HepG2 (cell line): ENCODE measurements at regions not wholly inside any gene's neighbourhood (a gene's known extent, or its start where the extent isn't known, plus 50 kb on each side); places are given as distances from the start of the nearest gene placed in this dataset.

Experiments
- ATAC-seq: fragments of 200-7000 bp; cut with Tn5 transposase; 3 replicates; pipeline ENCODE4 v1.9.1; 2020; ENCODE audit warnings: mild to moderate bottlenecking, moderate library complexity
- BruUV-seq: library from RNA; stranded (reverse); fragments of 400-500 nt; replicated peaks from 2 replicates; lab custom pipeline; 2021; lab: Mats Ljungman, UMichigan
- CTCF ChIA-PET: fragments of 300-600 bp; formaldehyde crosslinking; extraction: SDS; loops from one replicate; lab custom pipeline; 2021; ENCODE audit warnings: low total read pairs, inconsistent platforms, low intra/inter-chr PET ratio; lab: Yijun Ruan, JAX
- POLR2A ChIA-PET: fragments of 350-600 bp; sonication (Branson Sonifier 250); formaldehyde crosslinking; loops from one replicate; lab custom pipeline; 2020; ENCODE audit warnings: antibody characterized with exemption, inconsistent platforms; lab: Yijun Ruan, JAX
- DNase-seq: peaks from one replicate; pipeline ENCODE4 v3.0.0-alpha.2; 2015; ENCODE audit warnings: low spot score
- FAIRE-seq: peaks from 3 replicates; lab custom pipeline; 2011; peaks lifted over from hg19 to GRCh38; lab: Jason Lieb, UNC
- H2AFZ ChIP-seq: one replicate; pipeline ENCODE4 v1.6.1; 2011; ENCODE audit warnings: low read length, inconsistent platforms
- H3K27ac ChIP-seq: fragments of 300-600 bp; 3 replicates; pipeline ENCODE4 v1.8.0; 2011; ENCODE audit warnings: mixed run types, mild to moderate bottlenecking, mixed read lengths, low read length, inconsistent platforms; ENCODE audit not compliant: insufficient read depth; ENCODE audit errors: extremely low read length
- H3K27me3 ChIP-seq, 2 experiments: fragments of 200-600 bp in 1 of 2; 2 replicates in 1 of 2; 3 replicates in 1 of 2; pipeline versions ENCODE4 v1.6.0 to v1.8.0; 2011; ENCODE audit warnings: low read length in 2 of 2, mild to moderate bottlenecking in 2 of 2, moderate library complexity in 2 of 2, inconsistent platforms in 1 of 2; ENCODE audit not compliant: insufficient read depth in 2 of 2, control insufficient read depth in 1 of 2
- H3K36me3 ChIP-seq, 2 experiments: fragments of 200-600 bp in 1 of 2; replicated peaks in 1 of 2; 2 replicates in 1 of 2; 3 replicates in 1 of 2; pipeline versions ENCODE4 v1.5.1 to v1.8.0; 2011; ENCODE audit warnings: low read length in 2 of 2, inconsistent platforms in 1 of 2; ENCODE audit not compliant: insufficient read depth in 2 of 2, control insufficient read depth in 1 of 2
- H3K4me1 ChIP-seq: 2 replicates; pipeline ENCODE4 v1.5.1; 2012; ENCODE audit warnings: low read length, inconsistent platforms; ENCODE audit not compliant: insufficient read depth
- H3K4me2 ChIP-seq: 2 replicates; pipeline ENCODE4 v1.6.0; 2011; ENCODE audit warnings: low read depth, low read length, inconsistent platforms
- H3K4me3 ChIP-seq, 3 experiments: fragments of 200-600 bp in 1 of 3; sonication (generic), shearing (Covaris generic) in 1 of 3; replicated peaks in 1 of 3; 2 replicates each; pipeline ENCODE4 v1.5.1; 2011 to 2016; ENCODE audit warnings: low read length in 3 of 3, inconsistent platforms in 2 of 3, low read depth in 2 of 3, mild to moderate bottlenecking in 2 of 3, control low read depth in 1 of 3, mixed read lengths in 1 of 3; ENCODE audit not compliant: insufficient read depth in 1 of 3
- H3K79me2 ChIP-seq: one replicate; pipeline ENCODE4 v1.6.1; 2011; ENCODE audit warnings: low read length, inconsistent platforms; ENCODE audit not compliant: insufficient read depth
- H3K9ac ChIP-seq: 2 replicates; pipeline ENCODE4 v1.6.0; 2011; ENCODE audit warnings: mild to moderate bottlenecking, low read depth, low read length, inconsistent platforms; ENCODE audit not compliant: insufficient read depth
- H3K9me3 ChIP-seq: 2 replicates; pipeline ENCODE4 v1.5.1; 2012; ENCODE audit warnings: mild to moderate bottlenecking, low read length
- H4K20me1 ChIP-seq: 2 replicates; pipeline ENCODE4 v1.6.0; 2011; ENCODE audit warnings: inconsistent platforms, mild to moderate bottlenecking, low read length, moderate library complexity; ENCODE audit not compliant: insufficient read depth
- CREB1 ChIP-seq, 2 experiments: fragments of 450-650 bp in 1 of 2; IDR thresholded peaks; 2 replicates each; pipeline ENCODE4 v1.6.1; 2016 to 2017; ENCODE audit warnings: control low read depth in 1 of 2, mild to moderate bottlenecking in 1 of 2, missing compliant biosample characterization in 1 of 2, missing genetic modification characterization in 1 of 2
- IKZF4 ChIP-seq: sonication (generic); formaldehyde crosslinking; IDR thresholded peaks from 2 replicates; pipeline ENCODE4 v1.5.1; 2020; ENCODE audit warnings: borderline replicate concordance, mild to moderate bottlenecking, low read depth, missing genetic modification reagents; ENCODE audit errors: not compliant biosample characterization
- JUN ChIP-seq: sonication (generic); formaldehyde crosslinking; IDR thresholded peaks from 2 replicates; pipeline ENCODE4 v1.4.0; 2020; ENCODE audit warnings: mild to moderate bottlenecking, missing genetic modification reagents
- RFXANK ChIP-seq: IDR thresholded peaks from 2 replicates; pipeline ENCODE4 v1.6.1; 2016
- SETDB1 ChIP-seq: sonication (generic); formaldehyde crosslinking; IDR thresholded peaks from 2 replicates; pipeline ENCODE4 v1.5.1; 2020; ENCODE audit warnings: missing genetic modification reagents, mild to moderate bottlenecking, borderline replicate concordance
- TAF15 ChIP-seq: fragments of 200-400 bp; formaldehyde crosslinking; IDR thresholded peaks from one replicate; pipeline ENCODE4 v1.6.1; 2018; ENCODE audit warnings: mild to moderate bottlenecking, low read depth, low read length; ENCODE audit not compliant: poor library complexity, severe bottlenecking
- ZKSCAN8 ChIP-seq: IDR thresholded peaks from 2 replicates; pipeline ENCODE4 v1.6.1; 2016; ENCODE audit warnings: borderline replicate concordance, missing genetic modification reagents, missing compliant biosample characterization
- ZNF101 ChIP-seq: sonication (generic); formaldehyde crosslinking; IDR thresholded peaks from 2 replicates; pipeline ENCODE4 v1.4.0; 2020; ENCODE audit warnings: mild to moderate bottlenecking, low read depth, missing genetic modification reagents, borderline replicate concordance
- ZNF317 ChIP-seq: sonication (generic); formaldehyde crosslinking; IDR thresholded peaks from 2 replicates; pipeline ENCODE4 v1.5.0; 2020; ENCODE audit warnings: mild to moderate bottlenecking, missing genetic modification reagents
- ZNF546 ChIP-seq: sonication (generic); formaldehyde crosslinking; conservative IDR thresholded peaks from 2 replicates; pipeline ENCODE4 v1.8.1; 2023; ENCODE audit warnings: mild to moderate bottlenecking, missing genetic modification reagents
- ZNF616 ChIP-seq: sonication (generic); formaldehyde crosslinking; IDR thresholded peaks from 2 replicates; pipeline ENCODE4 v1.5.0; 2020; ENCODE audit warnings: low read depth, mild to moderate bottlenecking, missing genetic modification reagents
- WGBS: methylation state at CpG from one replicate; pipeline ENCODE4 v1.1.6; 2017; ENCODE audit warnings: low lambda C conversion rate; 5-methylcytosine and 5-hydroxymethylcytosine counted together
- in situ Hi-C: cut with HindIII; loops from 2 replicates; pipeline ENCODE4 v1.10.0; 2017; ENCODE audit warnings: low pct_unique_long_range_greater_than_20kb; ENCODE audit not compliant: extremely low pct_ligation_motif_present
- intact Hi-C: fragments of 100-400 bp; cut with micrococcal nuclease; formaldehyde crosslinking; loops from one replicate; pipeline ENCODE4 v1.10.0; 2022; ENCODE audit not compliant: unreplicated experiment
- TF ChIP-seq, protein P1 (sequence below): sonication (generic); formaldehyde crosslinking; IDR thresholded peaks from 2 replicates; pipeline ENCODE4 v1.4.0; 2020; ENCODE audit warnings: mild to moderate bottlenecking, missing genetic modification reagents
- TF ChIP-seq, protein P2 (sequence below): sonication (generic); formaldehyde crosslinking; IDR thresholded peaks from 2 replicates; pipeline ENCODE4 v1.4.0; 2020; ENCODE audit warnings: missing genetic modification reagents, borderline replicate concordance
- TF ChIP-seq, protein P3 (sequence below): sonication (generic); formaldehyde crosslinking; IDR thresholded peaks from 2 replicates; pipeline ENCODE4 v1.4.0; 2020; ENCODE audit warnings: missing genetic modification reagents, low read depth, mild to moderate bottlenecking, borderline replicate concordance
- TF ChIP-seq, protein P4 (sequence below), 2 experiments: sonication (generic) in 1 of 2; formaldehyde crosslinking in 1 of 2; IDR thresholded peaks; 2 replicates each; pipeline versions ENCODE4 v1.5.1 to v1.6.1; 2011 to 2020; ENCODE audit warnings: borderline replicate concordance in 1 of 2, low read depth in 1 of 2, low read length in 1 of 2, mild to moderate bottlenecking in 1 of 2, missing genetic modification reagents in 1 of 2, moderate library complexity in 1 of 2

DNA sequence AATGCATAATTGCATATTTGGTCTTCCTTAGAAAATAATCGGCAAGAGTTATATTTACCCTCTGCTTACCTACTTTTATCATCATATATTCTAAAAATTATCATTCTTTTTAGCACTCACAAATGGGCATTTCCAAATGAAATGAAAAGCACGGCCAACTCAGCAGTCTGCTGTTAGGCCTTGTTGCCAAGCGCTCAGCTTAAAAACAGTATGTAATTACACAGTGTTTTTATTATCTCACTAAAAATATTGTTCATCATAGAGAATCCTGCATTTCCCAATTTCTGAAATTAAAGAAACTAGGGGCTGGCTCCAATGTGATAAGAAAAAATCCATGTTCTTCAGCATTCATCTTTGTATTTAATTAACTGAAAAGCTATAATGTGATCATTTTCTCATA, 391.7 kb upstream of the ADARB2 start:
- in situ Hi-C loops: no loop called here
- FAIRE-seq: no peak
- TF ChIP-seq ZNF616 (CRISPR knock-in tag) (no peak), SETDB1 (CRISPR knock-in tag) (no peak), RFXANK (CRISPR knock-in tag) (no peak), TAF15 (no peak), CREB1 (IDR thresholded peaks at IDR 0.05) (no peak), CREB1 (CRISPR knock-in tag; IDR thresholded peaks at IDR 0.05) (no peak), ZKSCAN8 (CRISPR knock-in tag) (no peak), ZNF317 (CRISPR knock-in tag) (no peak), ZNF546 (CRISPR knock-in tag) (no peak), IKZF4 (CRISPR knock-in tag) (no peak), ZNF101 (CRISPR knock-in tag) (no peak), JUN (CRISPR knock-in tag) (no peak)
- TF ChIP-seq, protein P1, sequence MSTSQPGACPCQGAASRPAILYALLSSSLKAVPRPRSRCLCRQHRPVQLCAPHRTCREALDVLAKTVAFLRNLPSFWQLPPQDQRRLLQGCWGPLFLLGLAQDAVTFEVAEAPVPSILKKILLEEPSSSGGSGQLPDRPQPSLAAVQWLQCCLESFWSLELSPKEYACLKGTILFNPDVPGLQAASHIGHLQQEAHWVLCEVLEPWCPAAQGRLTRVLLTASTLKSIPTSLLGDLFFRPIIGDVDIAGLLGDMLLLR (CRISPR knock-in tag): no peak
- TF ChIP-seq, protein P2, sequence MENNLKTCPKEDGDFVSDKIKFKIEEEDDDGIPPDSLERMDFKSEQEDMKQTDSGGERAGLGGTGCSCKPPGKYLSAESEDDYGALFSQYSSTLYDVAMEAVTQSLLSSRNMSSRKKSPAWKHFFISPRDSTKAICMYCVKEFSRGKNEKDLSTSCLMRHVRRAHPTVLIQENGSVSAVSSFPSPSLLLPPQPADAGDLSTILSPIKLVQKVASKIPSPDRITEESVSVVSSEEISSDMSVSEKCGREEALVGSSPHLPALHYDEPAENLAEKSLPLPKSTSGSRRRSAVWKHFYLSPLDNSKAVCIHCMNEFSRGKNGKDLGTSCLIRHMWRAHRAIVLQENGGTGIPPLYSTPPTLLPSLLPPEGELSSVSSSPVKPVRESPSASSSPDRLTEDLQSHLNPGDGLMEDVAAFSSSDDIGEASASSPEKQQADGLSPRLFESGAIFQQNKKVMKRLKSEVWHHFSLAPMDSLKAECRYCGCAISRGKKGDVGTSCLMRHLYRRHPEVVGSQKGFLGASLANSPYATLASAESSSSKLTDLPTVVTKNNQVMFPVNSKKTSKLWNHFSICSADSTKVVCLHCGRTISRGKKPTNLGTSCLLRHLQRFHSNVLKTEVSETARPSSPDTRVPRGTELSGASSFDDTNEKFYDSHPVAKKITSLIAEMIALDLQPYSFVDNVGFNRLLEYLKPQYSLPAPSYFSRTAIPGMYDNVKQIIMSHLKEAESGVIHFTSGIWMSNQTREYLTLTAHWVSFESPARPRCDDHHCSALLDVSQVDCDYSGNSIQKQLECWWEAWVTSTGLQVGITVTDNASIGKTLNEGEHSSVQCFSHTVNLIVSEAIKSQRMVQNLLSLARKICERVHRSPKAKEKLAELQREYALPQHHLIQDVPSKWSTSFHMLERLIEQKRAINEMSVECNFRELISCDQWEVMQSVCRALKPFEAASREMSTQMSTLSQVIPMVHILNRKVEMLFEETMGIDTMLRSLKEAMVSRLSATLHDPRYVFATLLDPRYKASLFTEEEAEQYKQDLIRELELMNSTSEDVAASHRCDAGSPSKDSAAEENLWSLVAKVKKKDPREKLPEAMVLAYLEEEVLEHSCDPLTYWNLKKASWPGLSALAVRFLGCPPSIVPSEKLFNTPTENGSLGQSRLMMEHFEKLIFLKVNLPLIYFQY (CRISPR knock-in tag): no peak
- TF ChIP-seq, protein P3, sequence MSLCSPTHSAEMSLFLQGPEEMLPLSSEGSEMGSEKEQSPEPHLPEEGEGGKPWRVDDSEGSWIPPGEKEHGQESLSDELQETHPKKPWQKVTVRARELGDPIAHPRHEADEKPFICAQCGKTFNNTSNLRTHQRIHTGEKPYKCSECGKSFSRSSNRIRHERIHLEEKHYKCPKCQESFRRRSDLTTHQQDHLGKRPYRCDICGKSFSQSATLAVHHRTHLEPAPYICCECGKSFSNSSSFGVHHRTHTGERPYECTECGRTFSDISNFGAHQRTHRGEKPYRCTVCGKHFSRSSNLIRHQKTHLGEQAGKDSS: no peak
- TF ChIP-seq, protein P4, sequence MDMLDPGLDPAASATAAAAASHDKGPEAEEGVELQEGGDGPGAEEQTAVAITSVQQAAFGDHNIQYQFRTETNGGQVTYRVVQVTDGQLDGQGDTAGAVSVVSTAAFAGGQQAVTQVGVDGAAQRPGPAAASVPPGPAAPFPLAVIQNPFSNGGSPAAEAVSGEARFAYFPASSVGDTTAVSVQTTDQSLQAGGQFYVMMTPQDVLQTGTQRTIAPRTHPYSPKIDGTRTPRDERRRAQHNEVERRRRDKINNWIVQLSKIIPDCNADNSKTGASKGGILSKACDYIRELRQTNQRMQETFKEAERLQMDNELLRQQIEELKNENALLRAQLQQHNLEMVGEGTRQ (IDR thresholded peaks at IDR 0.05; ENCODE audit: low read depth, low read length): no peak
- TF ChIP-seq, protein P4 (CRISPR knock-in tag; IDR thresholded peaks at IDR 0.05; ENCODE audit: borderline replicate concordance): no peak

More for the DNA sequence above, 391.7 kb upstream of the ADARB2 start:
- CTCF ChIA-PET: no interaction called here
- H3K27ac ChIP-seq: no peak overlapping the region
- H3K9me3 ChIP-seq: no peaks in the 10 kb centered on the region
- 46% methylated on average over 3 of the region's 3 CpGs for WGBS
- no peak overlapping the region for H2AFZ ChIP-seq
- no peaks in the 10 kb centered on the region for H3K79me2 ChIP-seq
- POLR2A ChIA-PET: no interaction called here
- ATAC-seq: no peak
- H3K27me3 ChIP-seq: no peaks in the 10 kb centered on the region
- intact Hi-C loops: no loop called here
- H3K4me3 ChIP-seq: no peak overlapping the region
- no peaks in the 10 kb centered on the region for H3K36me3 ChIP-seq
- no peak overlapping the region for H3K9ac ChIP-seq
- no TSS peak for BruUV-seq
- DNase-seq: no peak
- H3K4me2 ChIP-seq: no peak overlapping the region
- no peaks in the 10 kb centered on the region for H4K20me1 ChIP-seq
- no peaks in the 10 kb centered on the region for H3K4me1 ChIP-seq
